SK-N-MC (cell line): ENCODE measurements at regions not wholly inside any gene's neighbourhood (a gene's known extent, or its start where the extent isn't known, plus 50 kb on each side); places are given as distances from the start of the nearest gene placed in this dataset.

Experiments used
- EZH2 ChIP-seq: fragments of 200-600 bp; sonication (generic); IDR thresholded peaks from one replicate; pipeline ENCODE4 v1.6.1; 2017; ENCODE audit warnings: antibody characterized with exemption
- POLR2AphosphoS5 ChIP-seq: IDR thresholded peaks from 2 replicates; pipeline ENCODE4 v1.6.1; 2012; ENCODE audit warnings: mild to moderate bottlenecking, low read depth, low read length, borderline replicate concordance

GRCh38 chr2:125852364-125852763, 803.6 kb upstream of the GYPC start:
- TF ChIP-seq POLR2AphosphoS5: no peak
- TF ChIP-seq EZH2: no peak
